GM19372 (cell line): ENCODE measurements at regions not wholly inside any gene's neighbourhood (a gene's known extent, or its start where the extent isn't known, plus 50 kb on each side); places are given as distances from the start of the nearest gene placed in this dataset.
A peak's percentile ranks its signal among the peaks of the same experiment; 100 is the strongest.

Experiments used
- ATAC-seq: cut with Tn5 transposase; IDR thresholded peaks from one replicate; pipeline ENCODE4 v1.9.1; 2021; ENCODE audit warnings: mild to moderate bottlenecking, low read depth, moderate library complexity; ENCODE audit not compliant: unreplicated experiment

- ATAC-seq = no peak
Observed at GRCh38 chr7:125602441-125602840, 672.8 kb upstream of the POT1 start.

GRCh38 chr7:125599387-125599786, 669.8 kb upstream of the POT1 start:
- no peak for ATAC-seq

- no peak for ATAC-seq
Observed at GRCh38 chr7:125592331-125592730, 662.7 kb upstream of the POT1 start.

GRCh38 chr7:125573126-125573525, 643.5 kb upstream of the POT1 start:
- no peak for ATAC-seq

GRCh38 chr7:125572414-125572813, 642.8 kb upstream of the POT1 start:
- no peak for ATAC-seq

GRCh38 chr7:125568799-125569198, 639.2 kb upstream of the POT1 start:
- ATAC-seq = peak; percentile 97

- ATAC-seq = no peak
Observed at GRCh38 chr7:125567686-125568085, 638.1 kb upstream of the POT1 start.

GRCh38 chr7:125563964-125564529, 634.4 kb upstream of the POT1 start:
- ATAC-seq = no peak

- no peak for ATAC-seq
Observed at GRCh38 chr7:125563557-125563956, 633.9 kb upstream of the POT1 start.

- no peak for ATAC-seq
Observed at GRCh38 chr7:125561006-125561405, 631.4 kb upstream of the POT1 start.

- no peak for ATAC-seq
Observed at GRCh38 chr7:125559921-125560320, 630.3 kb upstream of the POT1 start.

- no peak for ATAC-seq
Observed at GRCh38 chr7:125555916-125556315, 626.3 kb upstream of the POT1 start.

- ATAC-seq = no peak
Observed at GRCh38 chr7:125551008-125551407, 621.4 kb upstream of the POT1 start.

- ATAC-seq = no peak
Observed at GRCh38 chr7:125547505-125547904, 617.9 kb upstream of the POT1 start.

GRCh38 chr7:125530553-125530952, 600.9 kb upstream of the POT1 start:
- no peak for ATAC-seq

- ATAC-seq = no peak
Observed at GRCh38 chr7:125529249-125529648, 599.6 kb upstream of the POT1 start.

- ATAC-seq = no peak
Observed at GRCh38 chr7:125526958-125527357, 597.3 kb upstream of the POT1 start.

GRCh38 chr7:125526092-125526491, 596.5 kb upstream of the POT1 start:
- ATAC-seq = no peak

GRCh38 chr7:125516194-125516593, 586.6 kb upstream of the POT1 start:
- no peak for ATAC-seq

- ATAC-seq = no peak
Observed at GRCh38 chr7:125512373-125512772, 582.7 kb upstream of the POT1 start.

- ATAC-seq = no peak
Observed at GRCh38 chr7:125511310-125511709, 581.7 kb upstream of the POT1 start.

GRCh38 chr7:125506331-125506730, 576.7 kb upstream of the POT1 start:
- no peak for ATAC-seq

- ATAC-seq = no peak
Observed at GRCh38 chr7:125504848-125505247, 575.2 kb upstream of the POT1 start.
